ENCODE measurements at regions not wholly inside any gene's neighbourhood (a gene's known extent, or its start where the extent isn't known, plus 50 kb on each side); places are given as distances from the start of the nearest gene placed in this dataset.

GRCh38 chr3:189099031-189099471 is 72.7 kb upstream of the TPRG1 start:
- Histone ChIP-seq H3K9ac (no peak overlapping the region), H2AFZ (replicated peaks) (no peak overlapping the region), H3K9me3 (ENCODE audit: low read depth) (no peaks in the 10 kb centered on the region), H3K79me2 (ENCODE audit: low read depth) (no peaks in the 10 kb centered on the region), H3K4me1 (no peaks in the 10 kb centered on the region), H3K4me3 (no peak overlapping the region), H4K20me1 (ENCODE audit: low read depth) (no peaks in the 10 kb centered on the region), H3K4me2 (no peak overlapping the region), H3K27me3 (no peaks in the 10 kb centered on the region), H3F3A (ENCODE audit: low read depth) (no peaks in the 10 kb centered on the region), H3K36me3 (no peaks in the 10 kb centered on the region), H3K27ac (no peak overlapping the region)
- H3K9me3 Mint-ChIP-seq = no peaks in the 10 kb centered on the region
- no peaks in the 10 kb centered on the region for H3K27me3 Mint-ChIP-seq (ENCODE audit: insufficient read depth, low read depth)
- H3K4me3 Mint-ChIP-seq = no peak overlapping the region
- H3K4me1 Mint-ChIP-seq = no peaks in the 10 kb centered on the region
- no peaks in the 10 kb centered on the region for H3K36me3 Mint-ChIP-seq
- TF ChIP-seq EZH2 (IDR thresholded peaks at IDR 0.05) = no peak
- TF ChIP-seq EZH2phosphoT487 (IDR thresholded peaks at IDR 0.05) = no peak
- TF ChIP-seq CTCF (IDR thresholded peaks at IDR 0.05) = no peak
- no peak for DNase-seq (ENCODE audit: low spot score)
- H3K27ac Mint-ChIP-seq = no peak overlapping the region

GRCh38 chr3:189099505-189100290 is 72.1 kb upstream of the TPRG1 start:
- no peak overlapping the region for H2AFZ ChIP-seq (replicated peaks)
- TF ChIP-seq CTCF (IDR thresholded peaks at IDR 0.05) (no peak), EZH2 (IDR thresholded peaks at IDR 0.05) (no peak), EZH2phosphoT487 (IDR thresholded peaks at IDR 0.05) (no peak)
- no peaks in the 10 kb centered on the region for H4K20me1 ChIP-seq (ENCODE audit: low read depth)
- no peak overlapping the region for H3K4me3 ChIP-seq
- no peaks in the 10 kb centered on the region for H3K9me3 ChIP-seq (ENCODE audit: low read depth)
- H3K4me1 ChIP-seq = no peaks in the 10 kb centered on the region
- H3K79me2 ChIP-seq (ENCODE audit: low read depth) = no peaks in the 10 kb centered on the region
- Mint-ChIP-seq H3K27me3 (ENCODE audit: insufficient read depth, low read depth) (no peaks in the 10 kb centered on the region), H3K4me1 (no peaks in the 10 kb centered on the region), H3K9me3 (no peaks in the 10 kb centered on the region), H3K27ac (no peak overlapping the region), H3K36me3 (no peaks in the 10 kb centered on the region), H3K4me3 (no peak overlapping the region)
- H3K36me3 ChIP-seq = no peaks in the 10 kb centered on the region
- no peak overlapping the region for H3K4me2 ChIP-seq
- no peak for DNase-seq (ENCODE audit: low spot score)
- no peak overlapping the region for H3K9ac ChIP-seq
- no peak overlapping the region for H3K27ac ChIP-seq
- no peaks in the 10 kb centered on the region for H3F3A ChIP-seq (ENCODE audit: low read depth)
- no peaks in the 10 kb centered on the region for H3K27me3 ChIP-seq

- H3K9me3 Mint-ChIP-seq = no peaks in the 10 kb centered on the region
Observed at GRCh38 chr3:189100866-189101265, 70.9 kb upstream of the TPRG1 start.

GRCh38 chr3:189101594-189101993 is 70.2 kb upstream of the TPRG1 start:
- H3K4me3 Mint-ChIP-seq = no peak overlapping the region
- no peak overlapping the region for H2AFZ ChIP-seq (replicated peaks)
- H3K27ac Mint-ChIP-seq = no peak overlapping the region
- no peak overlapping the region for H3K4me3 ChIP-seq
- H3K79me2 ChIP-seq (ENCODE audit: low read depth) = no peaks in the 10 kb centered on the region
- H3K27me3 ChIP-seq = no peaks in the 10 kb centered on the region
- no peaks in the 10 kb centered on the region for H3F3A ChIP-seq (ENCODE audit: low read depth)
- H3K27me3 Mint-ChIP-seq (ENCODE audit: insufficient read depth, low read depth) = no peaks in the 10 kb centered on the region
- no peak overlapping the region for H3K9ac ChIP-seq
- no peaks in the 10 kb centered on the region for H3K4me1 ChIP-seq
- H3K4me2 ChIP-seq = no peak overlapping the region
- no peaks in the 10 kb centered on the region for H3K9me3 Mint-ChIP-seq
- no peak for DNase-seq (ENCODE audit: low spot score)
- TF ChIP-seq CTCF (IDR thresholded peaks at IDR 0.05) (no peak), EZH2phosphoT487 (IDR thresholded peaks at IDR 0.05) (no peak), EZH2 (IDR thresholded peaks at IDR 0.05) (no peak)
- no peaks in the 10 kb centered on the region for H3K36me3 ChIP-seq
- H3K36me3 Mint-ChIP-seq = no peaks in the 10 kb centered on the region
- H3K9me3 ChIP-seq (ENCODE audit: low read depth) = no peaks in the 10 kb centered on the region
- no peaks in the 10 kb centered on the region for H4K20me1 ChIP-seq (ENCODE audit: low read depth)
- H3K27ac ChIP-seq = no peak overlapping the region
- H3K4me1 Mint-ChIP-seq = no peaks in the 10 kb centered on the region

More at GRCh38 chr3:189100866-189101265, 70.9 kb upstream of the TPRG1 start:
- Mint-ChIP-seq H3K36me3 (no peaks in the 10 kb centered on the region), H3K27me3 (ENCODE audit: insufficient read depth, low read depth) (no peaks in the 10 kb centered on the region), H3K27ac (no peak overlapping the region), H3K4me1 (no peaks in the 10 kb centered on the region), H3K4me3 (no peak overlapping the region)
- Histone ChIP-seq H3K4me2 (no peak overlapping the region), H2AFZ (replicated peaks) (no peak overlapping the region), H3K9me3 (ENCODE audit: low read depth) (no peaks in the 10 kb centered on the region), H3K4me1 (no peaks in the 10 kb centered on the region), H3K9ac (no peak overlapping the region), H3F3A (ENCODE audit: low read depth) (no peaks in the 10 kb centered on the region), H3K4me3 (no peak overlapping the region), H3K36me3 (no peaks in the 10 kb centered on the region), H3K79me2 (ENCODE audit: low read depth) (no peaks in the 10 kb centered on the region), H3K27ac (no peak overlapping the region), H3K27me3 (no peaks in the 10 kb centered on the region), H4K20me1 (ENCODE audit: low read depth) (no peaks in the 10 kb centered on the region)
- TF ChIP-seq EZH2 (IDR thresholded peaks at IDR 0.05) = no peak
- no peak for DNase-seq (ENCODE audit: low spot score)

All from neural progenitor cell (in vitro differentiated cells).